HG03439 (cell line): ENCODE measurements at regions not wholly inside any gene's neighbourhood (a gene's known extent, or its start where the extent isn't known, plus 50 kb on each side); places are given as distances from the start of the nearest gene placed in this dataset.
"Not testable (repeated sequence)": the region's sequence is repeated elsewhere in the genome, so short reads cannot be mapped to it uniquely, and the experiment has no call there.

Source experiments
- ATAC-seq: cut with Tn5 transposase; IDR thresholded peaks from one replicate; pipeline ENCODE4 v1.9.1; 2021; ENCODE audit warnings: mild to moderate bottlenecking, moderate library complexity; ENCODE audit not compliant: unreplicated experiment

DNA sequence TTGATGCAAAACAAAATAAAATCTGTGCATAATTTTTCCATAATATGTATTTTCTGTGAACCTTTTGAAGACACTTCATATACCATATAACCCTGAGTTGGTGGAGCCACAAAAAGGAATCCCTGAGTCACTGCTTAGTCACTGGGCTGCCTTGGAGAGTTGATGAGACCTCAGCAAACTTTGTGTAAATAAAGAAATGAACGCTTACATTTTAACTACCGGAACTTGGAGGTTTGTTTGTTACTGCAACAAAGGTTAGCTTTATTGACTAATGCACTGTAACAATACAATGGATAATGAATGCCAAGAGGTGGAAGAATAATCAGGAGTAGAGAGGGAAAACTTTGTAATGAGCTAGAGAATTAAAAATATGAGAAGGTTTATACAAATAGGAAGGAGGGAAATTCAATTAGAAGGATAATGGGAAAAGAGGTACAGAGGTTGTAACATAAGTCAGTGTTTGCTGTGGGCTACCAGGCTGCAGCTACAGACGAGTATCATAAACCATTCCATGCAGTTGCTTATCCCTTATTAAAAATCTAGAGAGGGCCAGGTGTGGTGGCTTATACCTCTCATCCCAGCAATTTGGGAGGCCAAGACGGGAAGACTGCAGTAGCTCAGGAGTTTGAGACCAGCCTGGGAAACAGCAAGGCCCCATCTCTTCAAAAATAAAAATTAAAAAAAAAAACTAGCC is 1042.1 kb downstream of the TYW1 start:
- ATAC-seq, result no peak

DNA sequence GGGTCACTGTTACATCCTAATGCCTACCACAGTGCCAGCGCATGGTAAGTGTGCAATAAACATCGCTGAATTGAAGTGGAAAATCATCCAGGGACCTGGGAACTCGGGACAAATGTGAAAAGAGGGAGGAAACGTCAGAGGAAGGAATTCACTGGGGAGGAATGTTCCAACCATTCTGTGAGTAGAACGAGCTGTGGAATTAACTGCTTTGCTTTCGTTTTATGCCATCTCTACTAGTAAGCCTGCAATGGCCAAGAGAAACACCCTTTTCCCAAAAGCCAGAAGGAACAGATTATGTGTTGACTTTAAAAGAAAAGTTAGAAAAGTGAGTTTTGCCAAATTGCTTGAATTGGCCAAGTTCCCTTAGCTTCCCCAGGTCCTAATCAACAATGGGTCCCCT is 1044.9 kb downstream of the TYW1 start:
- ATAC-seq, result no peak

DNA sequence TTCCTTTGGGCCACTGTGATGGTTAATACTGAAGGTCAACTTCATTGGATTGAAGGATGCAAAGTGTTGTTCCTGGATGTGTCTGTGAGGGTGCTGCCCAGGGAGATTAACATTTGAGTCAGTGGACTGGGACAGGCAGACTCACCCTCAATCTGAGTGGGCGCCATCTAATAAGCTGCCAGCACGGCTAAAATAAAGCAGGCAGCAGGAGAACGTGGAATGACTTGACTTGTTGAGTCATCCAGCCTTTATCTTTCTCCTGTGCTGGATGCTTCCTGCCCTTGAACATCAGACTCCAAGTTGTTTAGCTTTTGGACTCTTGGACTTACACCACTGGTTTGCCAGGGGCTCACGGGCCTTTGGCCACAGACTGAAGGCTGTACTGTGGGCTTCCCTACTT is 1046.9 kb downstream of the TYW1 start:
- ATAC-seq, result no peak

DNA sequence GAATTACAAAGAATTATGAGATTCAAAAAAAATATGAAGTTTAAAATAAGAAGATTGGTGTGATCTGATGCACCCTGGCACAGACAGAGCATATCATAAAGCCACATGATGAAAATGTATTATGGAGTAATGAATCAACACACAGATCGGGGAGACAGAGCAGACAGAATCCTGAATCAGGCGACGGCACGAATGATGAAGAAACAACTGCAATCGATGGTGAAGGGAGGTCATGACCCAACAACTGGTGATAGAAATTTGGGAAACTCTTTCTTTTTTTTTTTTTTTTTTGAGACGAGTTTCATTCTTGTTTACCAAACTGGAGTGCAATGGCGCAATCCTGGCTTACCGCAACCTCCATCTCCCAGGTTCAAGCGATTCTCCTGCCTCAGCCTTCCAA is 1054.0 kb downstream of the TYW1 start:
- ATAC-seq, result no peak

DNA sequence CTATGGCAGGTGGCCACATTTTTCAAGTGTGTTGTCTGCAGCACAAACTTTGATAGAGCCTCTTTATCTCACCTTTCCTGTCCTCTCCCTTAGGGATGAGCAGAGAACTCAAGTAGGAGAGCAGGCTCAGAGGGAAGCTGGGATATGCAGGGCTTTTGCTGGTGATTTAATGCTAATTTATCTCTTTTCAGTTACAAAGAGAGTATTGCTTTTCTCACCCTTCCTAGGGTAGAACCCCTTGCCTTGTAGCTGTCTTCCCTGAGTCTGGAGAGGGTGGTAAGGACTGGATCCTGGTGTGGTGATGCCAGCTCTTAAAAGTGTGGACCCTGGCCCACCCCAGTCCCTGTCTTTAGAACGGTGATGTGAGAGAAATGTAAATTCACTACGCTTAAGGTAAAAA is 1061.4 kb downstream of the TYW1 start:
- no peak for ATAC-seq

DNA sequence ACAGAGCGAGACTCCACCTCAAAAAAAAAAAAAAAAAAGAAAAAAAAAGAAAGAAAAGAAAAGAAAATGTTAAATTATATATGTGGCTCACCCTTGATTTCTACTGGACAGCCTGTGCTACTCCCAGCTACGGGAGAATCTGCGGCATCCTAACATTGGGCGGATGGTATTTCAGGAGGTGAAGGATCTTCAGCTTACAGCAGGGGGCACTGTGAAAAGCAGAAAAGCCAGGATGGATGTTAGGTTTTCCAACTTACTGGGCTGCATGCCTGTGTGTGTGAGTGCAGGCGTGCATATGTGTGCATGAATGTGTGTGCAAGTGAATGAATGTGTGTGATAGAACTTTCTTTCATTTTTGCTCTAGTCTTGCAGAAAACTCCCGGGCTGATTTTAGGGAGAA is 1066.5 kb downstream of the TYW1 start:
- ATAC-seq, result no peak

DNA sequence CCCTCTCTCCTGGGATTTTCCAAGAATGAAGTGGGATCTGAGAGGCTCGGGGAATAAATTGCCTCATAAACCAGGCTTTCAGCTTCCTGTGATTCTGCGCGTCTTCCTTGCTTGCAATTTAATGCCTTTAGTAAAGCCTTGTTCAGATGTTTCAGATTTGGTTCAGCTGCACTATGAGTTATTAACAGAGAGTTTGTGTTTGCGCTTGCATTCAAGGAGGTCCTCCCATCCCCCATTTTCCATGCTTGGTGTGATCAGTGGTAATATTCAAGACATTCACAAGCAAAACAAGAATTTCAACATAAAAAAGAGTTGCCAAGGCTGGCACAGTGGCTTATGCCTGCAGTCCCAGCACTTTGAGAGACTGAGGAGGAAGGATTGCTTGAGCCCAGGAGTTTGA is 1068.9 kb downstream of the TYW1 start:
- no peak for ATAC-seq

DNA sequence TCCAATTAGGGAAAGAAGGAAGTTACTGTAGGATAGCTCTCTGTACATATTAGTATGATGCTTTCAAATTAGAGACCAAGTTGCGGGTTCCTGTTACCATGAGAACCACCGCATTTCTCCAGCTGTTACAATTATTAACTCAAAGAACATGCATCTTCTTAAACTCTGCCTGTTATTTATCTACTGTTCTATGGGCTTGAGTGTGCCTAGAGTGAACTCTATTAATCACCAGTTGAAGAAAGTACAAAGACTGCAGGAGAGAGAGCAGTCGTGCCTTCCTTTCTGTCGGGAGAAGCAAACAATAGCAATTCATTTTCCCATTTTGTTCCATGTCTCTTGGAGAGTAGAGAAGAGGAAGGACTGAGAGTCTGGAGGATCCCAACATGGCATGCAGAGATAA is 1071.2 kb downstream of the TYW1 start:
- ATAC-seq, result no peak

DNA sequence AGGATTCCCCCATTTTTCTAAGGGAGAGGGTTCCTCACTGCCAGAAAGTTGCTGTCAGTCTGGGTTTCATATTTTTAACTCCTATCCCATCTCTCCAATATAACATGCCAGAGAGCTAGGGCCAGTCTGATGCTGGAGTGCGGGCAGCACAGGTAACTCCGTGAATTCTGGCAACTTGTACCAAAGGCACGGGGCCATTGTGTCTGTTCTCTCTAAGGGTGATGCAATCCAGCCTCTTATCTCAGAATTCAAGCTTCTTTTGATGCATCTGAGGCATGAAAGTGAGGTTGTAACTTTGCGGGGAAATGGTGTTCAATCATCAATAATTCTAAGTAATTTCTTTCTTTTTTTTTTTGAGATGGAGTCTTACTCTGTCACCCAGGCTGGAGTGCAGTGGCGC is 1074.4 kb downstream of the TYW1 start:
- no peak for ATAC-seq

DNA sequence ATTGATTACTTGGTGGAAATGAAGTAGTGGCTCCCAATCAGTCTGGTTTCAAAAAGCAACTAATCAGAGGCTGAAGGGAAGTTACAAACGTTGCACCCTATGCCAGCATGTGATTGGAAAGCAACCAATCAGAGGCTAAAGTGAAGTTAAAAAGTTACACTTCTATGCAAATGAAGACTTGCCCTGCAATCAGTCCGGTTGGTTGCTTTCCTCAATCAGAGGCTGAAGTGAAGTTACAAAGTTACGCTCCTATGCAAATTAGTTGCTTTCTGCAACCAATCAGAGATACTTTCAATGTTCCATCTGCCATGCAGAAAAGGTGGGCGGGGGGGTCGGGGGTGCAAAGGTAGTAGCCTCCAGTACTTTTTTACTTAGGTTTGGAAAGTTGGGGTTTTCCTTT is 1077.1 kb downstream of the TYW1 start:
- no peak for ATAC-seq

DNA sequence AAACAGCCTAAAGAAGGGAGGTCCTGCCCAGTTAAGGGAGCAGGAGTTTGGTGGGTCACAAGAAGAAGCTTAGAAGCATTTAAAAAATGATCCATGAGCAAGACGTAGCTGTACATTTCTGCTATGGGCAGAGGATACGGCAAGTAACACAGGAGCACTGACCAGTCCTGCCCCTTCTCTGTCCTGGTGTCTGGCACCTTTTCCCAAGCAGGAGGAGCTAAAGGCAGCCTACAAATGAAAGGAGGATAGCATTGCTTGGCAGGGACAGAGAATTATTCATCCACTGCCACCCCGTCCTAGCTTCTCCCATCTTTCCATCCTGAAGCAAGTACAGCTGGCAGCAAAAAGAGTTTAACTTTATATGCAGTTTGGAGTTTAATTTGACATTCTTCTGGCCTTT is 1077.6 kb downstream of the TYW1 start:
- ATAC-seq, result no peak

DNA sequence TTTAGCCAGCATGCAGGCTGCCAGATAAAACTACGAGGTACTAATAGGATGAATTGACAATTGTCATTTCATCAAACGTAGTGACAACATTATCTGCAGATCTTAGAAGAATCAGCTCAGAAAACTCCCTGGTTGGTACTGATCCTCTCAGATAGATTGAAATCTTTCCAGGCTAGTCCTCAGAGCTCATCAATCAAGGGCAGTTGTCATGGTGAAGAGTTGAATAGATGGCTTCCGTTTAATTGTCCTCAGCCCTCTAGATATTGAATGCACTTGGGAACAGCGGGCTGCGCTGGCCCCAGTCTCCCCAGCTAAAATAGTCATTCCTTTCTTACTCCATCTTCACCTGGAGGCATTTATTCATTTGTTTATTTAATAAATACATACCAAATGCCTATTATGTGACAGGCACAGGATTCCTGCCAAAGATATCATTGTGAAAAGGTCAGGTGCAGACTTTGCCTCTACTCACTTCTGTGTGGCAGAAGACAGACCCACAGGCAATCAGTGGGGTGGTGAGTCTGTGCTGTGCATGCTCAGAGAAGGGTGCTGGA is 1081.6 kb downstream of the TYW1 start:
- no peak for ATAC-seq

DNA sequence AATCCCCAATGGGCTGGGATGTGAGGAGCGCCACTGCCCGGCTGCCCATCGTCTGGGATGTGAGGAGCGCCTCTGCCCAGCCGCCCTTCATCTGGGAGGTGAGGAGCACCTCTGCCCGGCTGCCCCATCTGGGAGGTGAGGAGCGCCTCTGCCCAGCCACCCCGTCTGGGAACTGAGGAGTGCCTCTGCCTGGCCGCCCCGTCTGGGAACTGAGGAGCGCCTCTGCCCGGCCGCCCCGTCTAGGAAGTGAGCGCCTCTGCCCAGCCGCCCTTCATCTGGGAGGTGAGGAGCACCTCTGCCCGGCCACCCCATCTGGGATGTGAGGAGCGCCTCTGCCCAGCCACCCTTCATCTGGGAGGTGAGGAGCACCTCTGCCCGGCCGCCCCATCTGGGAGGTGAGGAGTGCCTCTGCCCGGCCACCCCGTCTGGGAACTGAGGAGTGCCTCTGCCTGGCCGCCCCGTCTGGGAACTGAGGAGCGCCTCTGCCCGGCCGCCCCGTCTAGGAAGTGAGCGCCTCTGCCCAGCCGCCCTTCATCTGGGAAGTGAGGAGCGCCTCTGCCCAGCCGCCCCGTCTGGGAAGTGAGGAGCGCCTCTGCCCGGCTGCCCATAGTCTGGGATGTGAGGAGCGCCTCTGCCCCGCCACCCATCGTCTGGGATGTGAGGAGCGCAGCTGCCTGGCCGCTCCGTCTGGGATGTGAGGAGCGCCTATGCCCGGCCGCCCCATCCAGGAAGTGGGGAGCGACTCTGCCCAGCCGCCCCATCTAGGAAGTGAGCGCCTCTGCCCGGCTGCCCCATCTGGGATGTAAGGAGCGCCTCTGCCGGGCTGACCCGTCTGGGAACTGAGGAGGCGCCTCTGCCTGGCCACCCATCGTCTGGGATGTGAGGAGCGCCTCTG is 1085.7 kb downstream of the TYW1 start:
- ATAC-seq, result not testable (repeated sequence)

DNA sequence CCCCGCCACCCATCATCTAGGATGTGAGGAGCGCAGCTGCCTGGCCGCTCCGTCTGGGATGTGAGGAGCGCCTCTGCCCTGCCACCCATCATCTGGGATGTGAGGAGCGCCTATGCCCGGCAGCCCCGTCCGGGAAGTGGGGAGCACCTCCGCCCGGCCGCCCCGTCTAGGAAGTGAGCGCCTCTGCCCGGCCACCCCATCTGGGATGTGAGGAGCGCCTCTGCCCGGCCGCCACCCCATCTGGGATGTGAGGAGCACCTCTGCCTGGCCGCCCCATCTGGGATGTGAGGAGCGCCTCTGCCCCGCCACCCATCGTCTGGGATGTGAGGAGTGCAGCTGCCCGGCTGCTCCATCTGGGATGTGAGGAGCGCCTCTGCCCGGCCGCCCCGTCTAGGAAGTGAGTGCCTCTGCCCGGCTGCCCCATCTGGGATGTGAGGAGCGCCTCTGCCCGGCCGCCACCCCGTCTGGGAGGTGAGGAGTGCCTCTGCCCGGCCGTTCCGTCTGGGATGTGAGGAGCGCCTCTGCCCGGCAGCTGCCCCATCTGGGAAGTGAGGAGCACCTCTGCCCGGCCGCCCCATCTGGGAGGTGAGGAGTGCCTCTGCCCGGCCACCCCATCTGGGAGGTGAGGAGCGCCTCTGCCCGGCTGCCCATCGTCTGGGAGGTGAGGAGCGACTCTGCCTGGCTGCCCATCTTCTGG is 1086.5 kb downstream of the TYW1 start:
- not testable (repeated sequence) for ATAC-seq

DNA sequence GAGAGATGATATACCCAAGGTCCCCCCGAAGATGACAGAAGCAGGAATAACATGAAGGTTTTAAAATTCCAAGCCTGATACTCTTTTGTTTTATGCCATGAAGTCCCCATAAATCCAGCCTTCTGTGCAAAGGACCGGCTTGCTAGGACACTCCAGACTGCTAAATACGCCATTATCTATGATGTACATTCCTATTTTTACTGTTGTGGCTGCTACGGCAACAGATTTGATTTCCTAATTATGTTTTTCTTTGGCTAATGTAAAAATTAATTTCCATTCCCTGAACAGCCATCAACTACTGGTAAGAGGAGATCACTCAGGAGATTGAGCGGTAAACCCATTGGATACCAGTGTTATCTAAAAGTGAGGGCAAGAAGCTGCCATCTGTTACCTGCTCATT is 1090.8 kb downstream of the TYW1 start:
- no peak for ATAC-seq

DNA sequence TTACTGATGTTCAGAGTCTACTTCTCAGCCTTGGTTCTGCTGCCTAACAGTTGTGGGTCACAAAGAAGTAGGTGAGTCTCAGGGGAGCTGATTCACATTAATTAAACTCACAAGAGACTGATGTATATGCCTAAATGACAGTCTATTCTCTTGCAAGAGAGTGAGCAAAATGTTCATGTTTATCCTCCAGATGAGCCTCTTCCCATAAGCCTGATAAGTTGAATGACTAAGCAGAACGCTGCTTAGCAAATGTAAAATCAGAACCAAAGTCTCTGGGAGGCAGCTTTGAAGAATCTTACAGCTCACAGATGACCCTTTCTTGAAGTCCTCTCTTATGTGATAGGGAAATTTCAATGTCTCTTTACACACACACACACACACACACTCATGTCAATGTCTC is 1092.2 kb downstream of the TYW1 start:
- ATAC-seq, result no peak

DNA sequence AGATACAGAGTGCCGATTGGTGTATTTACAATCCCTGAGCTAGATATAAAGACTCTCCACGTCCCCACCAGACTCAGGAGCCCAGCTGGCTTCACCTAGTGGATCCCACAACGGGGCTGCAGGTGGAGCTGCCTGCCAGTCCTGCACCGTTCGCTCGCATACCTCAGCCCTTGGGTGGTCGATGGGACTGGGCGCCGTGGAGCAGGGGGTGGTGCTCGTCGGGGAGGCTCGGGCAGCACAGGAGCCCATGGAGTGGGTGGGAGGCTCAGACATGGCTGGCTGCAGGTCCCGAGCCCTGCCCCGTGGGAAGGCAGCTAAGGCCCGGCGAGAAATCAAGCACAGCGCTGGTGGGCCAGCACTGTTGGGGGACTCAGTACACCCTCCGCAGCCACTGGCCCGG is 1093.6 kb downstream of the TYW1 start:
- not testable (repeated sequence) for ATAC-seq

DNA sequence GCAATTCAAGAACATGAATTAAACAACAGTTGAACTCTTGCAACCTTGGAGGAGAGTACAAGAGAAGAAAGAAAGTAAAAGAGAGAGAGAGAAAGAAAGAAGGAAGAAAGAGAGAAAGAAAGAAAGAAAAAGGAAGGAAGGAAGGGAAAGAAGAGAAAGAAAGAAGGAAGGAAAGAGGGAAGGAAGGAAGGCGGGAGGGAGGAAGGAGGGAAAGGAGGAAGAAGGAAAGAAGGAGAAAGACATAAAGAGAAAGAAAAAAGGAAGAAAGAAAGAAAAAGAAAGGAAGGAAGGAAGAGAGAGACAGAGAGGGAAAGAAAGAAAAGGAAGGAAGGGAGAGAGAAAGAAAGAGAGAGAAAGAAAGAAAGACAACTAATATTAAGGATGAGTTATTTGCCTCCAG is 1106.7 kb downstream of the TYW1 start:
- no peak for ATAC-seq

DNA sequence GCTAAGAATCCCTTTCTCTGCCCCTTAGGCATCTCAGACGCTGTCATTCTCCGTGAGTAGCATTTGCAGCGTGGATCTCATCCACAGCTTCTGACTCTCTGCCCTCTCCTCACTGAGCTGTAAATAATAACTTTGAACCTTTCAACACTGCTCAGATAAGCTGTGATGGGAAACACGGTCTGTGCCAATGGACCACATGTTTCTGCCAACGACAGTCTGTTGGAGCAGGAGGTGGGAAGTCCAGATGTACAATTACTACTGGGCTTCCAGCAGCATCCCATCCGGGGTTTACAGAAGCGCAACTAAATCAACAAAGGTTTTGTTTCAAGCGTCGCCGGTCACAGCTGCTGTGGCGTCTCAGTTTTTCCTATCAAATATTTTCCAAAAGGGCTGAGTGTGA is 1110.6 kb downstream of the TYW1 start:
- no peak for ATAC-seq

DNA sequence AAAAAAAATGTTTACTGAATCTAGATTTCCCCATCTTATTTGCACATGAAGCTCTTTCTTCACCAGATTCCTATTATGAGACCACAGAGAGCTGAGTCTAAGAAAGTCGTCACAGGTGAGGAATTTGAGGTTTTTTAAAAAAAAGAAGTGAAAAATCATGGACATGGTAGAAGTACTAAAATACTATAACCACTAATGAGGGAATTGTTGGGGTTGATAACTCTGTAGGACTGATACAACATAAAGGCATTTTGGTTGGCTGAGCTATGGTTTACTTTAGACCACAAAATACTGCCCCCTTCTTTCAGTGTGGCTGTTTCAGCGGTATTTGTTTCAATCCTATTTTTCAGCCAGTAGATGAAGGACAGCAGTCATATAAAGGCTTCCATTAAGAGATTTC is 1111.3 kb downstream of the TYW1 start:
- ATAC-seq, result no peak

DNA sequence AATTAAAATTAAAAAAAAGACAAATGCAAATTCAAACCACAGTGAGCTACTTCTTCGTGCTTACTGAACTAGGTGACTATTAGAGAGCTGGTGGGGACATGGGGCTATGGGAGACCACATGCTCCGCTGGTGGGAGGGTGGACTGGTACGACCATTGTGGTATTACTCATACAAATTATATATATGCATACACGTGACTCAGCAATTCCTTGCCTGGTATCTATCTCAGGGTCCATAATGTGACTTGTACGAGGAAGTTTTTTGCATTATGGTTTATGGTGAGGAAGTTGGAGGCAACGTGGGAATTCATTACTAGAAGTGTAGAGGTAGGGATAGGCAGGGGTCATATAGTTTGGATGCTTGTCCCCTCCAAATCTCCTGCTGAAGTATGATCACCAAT is 1112.7 kb downstream of the TYW1 start:
- ATAC-seq, result no peak

DNA sequence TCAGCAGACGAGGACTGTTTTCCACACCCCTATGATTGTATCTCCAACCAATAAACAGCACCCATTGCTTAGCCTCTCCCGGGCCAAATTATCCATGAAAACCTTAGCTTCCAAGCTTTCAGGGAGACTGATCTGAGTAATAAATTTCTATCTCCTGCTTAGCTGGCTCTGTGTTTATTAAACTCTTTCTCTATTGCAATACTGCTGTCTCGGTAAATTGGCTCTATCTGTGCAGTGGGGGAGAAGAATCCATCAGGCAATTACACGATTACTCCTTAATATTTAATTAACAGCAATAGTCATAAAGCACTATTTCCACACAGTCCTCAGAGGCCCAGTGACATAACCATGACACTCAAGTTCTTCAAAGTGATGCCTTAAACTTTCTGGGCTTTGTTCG is 1122.8 kb downstream of the TYW1 start:
- no peak for ATAC-seq
